Suprapubic skin (tissue), 4 donors: ENCODE measurements at regions not wholly inside any gene's neighbourhood (a gene's known extent, or its start where the extent isn't known, plus 50 kb on each side); places are given as distances from the start of the nearest gene placed in this dataset.

Source experiments
- CTCF ChIP-seq, 2 donors: fragments of 200-600 bp in 1 of 2; fragments of 450-650 bp in 1 of 2; sonication (generic) in 1 of 2; IDR thresholded peaks; one replicate each; pipeline ENCODE4 v1.5.1; 2016 to 2019; ENCODE audit warnings: antibody characterized with exemption in 2 of 2, mild to moderate bottlenecking in 1 of 2, moderate library complexity in 1 of 2
- EP300 ChIP-seq: sonication (generic); formaldehyde crosslinking; IDR thresholded peaks from one replicate; pipeline ENCODE4 v1.6.1; 2017; ENCODE audit warnings: antibody characterized with exemption
- POLR2A ChIP-seq, 2 donors: fragments of 450-650 bp; IDR thresholded peaks; one replicate each; pipeline ENCODE4 v1.6.1; 2017; ENCODE audit warnings: antibody characterized with exemption in 2 of 2, mild to moderate bottlenecking in 2 of 2, moderate library complexity in 2 of 2
- POLR2AphosphoS5 ChIP-seq, 3 donors: sonication (generic); formaldehyde crosslinking; IDR thresholded peaks; one replicate each; pipeline ENCODE4 v1.6.1; 2017; ENCODE audit warnings: antibody characterized with exemption in 3 of 3

DNA sequence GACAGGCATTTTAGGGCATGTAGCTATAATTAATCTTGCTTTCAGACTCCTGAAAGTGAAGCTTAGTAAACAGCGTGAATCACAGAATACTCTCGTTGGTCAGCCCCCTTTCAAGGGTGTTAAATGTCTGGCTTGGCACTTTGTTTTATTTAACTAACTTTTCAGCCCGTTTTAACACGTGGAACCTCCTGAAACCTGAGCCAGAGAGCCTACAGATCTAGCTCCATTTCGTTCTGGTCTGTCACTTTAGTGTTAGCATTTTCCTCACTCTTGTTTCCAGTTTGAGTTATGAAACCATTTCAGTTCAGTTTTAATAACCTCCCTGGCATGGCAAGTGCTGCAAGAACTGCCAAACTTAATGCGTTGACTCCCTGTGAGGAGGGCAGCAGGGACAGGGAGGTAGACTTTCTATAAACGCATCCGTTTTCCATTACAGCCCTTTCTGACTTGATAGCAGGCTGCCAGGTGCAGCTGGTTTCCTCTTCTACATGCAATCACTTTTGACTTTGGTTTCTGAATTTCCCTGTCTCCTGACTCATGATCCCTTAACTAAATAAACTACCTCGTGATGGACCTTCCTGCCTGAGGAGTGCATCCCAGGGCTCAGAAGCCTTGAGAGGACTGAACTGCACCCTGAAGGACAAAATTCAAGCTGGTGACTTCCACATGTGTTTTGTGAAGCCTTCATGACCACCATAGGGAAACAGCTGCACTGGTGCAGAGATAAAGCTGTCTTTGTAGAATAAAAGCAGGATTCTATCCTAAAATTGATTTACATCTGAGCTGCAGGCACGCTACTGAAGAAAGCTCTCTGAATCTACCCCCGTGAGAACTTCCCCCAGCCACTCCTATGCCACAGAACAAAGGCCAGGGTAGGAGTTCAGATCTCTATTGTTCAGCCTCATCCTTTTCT lies 192.6 kb downstream of the DLEU7 start:
- TF ChIP-seq CTCF (IDR thresholded peaks at IDR 0.05): no peak
- no peak for TF ChIP-seq EP300
- TF ChIP-seq POLR2A (IDR thresholded peaks at IDR 0.05): no peak
- TF ChIP-seq POLR2AphosphoS5 (IDR thresholded peaks at IDR 0.05): no peak
